ENCODE measurements at regions not wholly inside any gene's neighbourhood (a gene's known extent, or its start where the extent isn't known, plus 50 kb on each side); places are given as distances from the start of the nearest gene placed in this dataset.

DNA sequence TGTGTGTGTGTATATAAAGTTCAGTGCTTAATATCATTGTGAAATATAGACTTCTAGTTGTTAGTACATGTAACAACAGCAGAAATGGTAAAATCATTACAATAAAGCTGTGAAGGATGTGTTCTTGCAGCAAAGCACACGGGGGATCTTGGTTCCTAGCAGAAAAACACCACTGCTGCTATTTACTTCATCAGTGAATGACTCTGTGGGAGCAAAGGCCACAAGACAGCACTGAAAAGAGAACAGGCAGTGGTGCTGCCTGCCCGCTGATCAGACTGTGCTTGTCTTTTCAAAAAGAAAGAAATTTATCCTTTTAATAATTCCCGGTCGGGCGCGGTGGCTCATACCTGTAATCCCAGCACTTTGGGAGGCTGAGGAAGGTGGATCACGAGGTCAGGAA lies 689.9 kb upstream of the CITED2 start:
- DNase-seq, result no peak

DNA sequence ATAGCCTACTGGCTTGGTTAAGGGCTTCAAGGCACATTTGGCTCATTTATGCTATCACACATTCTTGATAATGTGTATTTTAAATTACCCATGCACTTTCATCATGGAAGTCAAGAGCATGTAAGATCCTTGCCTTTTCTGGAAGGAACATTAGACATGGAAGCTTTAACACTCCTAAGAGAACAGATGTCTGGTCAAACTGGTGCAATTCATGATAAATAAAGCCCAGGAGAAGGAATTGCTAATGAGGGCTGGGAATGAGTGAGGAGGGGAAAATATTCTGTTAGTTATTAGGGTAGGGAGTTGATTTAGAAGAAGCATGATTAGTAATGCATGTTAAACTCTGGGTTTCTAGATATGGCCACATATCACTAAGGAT lies 688.6 kb upstream of the CITED2 start:
- DNase-seq, result no peak

DNA sequence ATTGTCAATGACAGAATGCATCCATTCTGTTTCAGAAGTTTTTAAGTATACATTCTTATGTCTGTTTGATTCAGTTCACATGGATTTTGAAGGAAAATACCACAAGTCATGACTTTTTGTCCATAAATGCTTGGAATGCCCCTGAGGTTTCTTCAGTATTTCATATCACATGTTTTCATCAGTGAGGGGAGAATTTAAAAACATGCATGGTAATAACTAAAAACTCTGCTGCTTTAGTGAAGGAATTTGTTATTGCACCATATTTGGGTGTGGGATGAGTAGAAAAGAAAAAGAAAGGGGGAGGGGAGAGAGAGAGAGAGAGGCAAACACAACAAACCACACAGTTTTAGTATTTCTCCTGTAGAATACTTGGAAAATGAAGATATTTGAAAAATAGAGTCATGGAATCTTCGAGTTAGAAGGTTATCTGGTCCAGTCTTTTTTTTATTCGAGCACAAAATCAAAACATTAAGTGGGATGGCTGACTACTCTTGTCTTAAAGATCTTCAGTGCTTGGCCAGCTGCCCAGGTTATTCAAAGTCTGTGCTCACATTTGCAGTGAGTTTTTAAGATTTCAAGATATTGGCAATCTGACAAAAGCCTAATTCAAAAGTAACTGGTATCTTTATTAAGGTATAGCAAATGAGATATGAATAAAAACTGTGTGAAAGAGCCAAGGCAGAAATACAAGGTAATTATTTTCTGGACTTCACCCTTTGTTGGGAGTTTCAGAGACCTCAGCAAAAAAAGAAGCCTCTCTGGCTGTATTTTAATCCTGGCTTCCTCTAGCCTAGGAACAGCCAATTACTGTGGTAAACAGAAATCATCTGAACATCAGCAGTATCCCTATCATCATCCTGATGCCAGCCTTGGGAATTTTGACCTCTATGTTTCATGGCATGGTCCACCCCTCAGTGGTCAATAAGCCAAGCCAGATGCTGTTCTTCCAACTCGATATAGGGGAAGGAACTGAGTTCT lies 687.9 kb upstream of the CITED2 start:
- peak; percentile 31 for DNase-seq

DNA sequence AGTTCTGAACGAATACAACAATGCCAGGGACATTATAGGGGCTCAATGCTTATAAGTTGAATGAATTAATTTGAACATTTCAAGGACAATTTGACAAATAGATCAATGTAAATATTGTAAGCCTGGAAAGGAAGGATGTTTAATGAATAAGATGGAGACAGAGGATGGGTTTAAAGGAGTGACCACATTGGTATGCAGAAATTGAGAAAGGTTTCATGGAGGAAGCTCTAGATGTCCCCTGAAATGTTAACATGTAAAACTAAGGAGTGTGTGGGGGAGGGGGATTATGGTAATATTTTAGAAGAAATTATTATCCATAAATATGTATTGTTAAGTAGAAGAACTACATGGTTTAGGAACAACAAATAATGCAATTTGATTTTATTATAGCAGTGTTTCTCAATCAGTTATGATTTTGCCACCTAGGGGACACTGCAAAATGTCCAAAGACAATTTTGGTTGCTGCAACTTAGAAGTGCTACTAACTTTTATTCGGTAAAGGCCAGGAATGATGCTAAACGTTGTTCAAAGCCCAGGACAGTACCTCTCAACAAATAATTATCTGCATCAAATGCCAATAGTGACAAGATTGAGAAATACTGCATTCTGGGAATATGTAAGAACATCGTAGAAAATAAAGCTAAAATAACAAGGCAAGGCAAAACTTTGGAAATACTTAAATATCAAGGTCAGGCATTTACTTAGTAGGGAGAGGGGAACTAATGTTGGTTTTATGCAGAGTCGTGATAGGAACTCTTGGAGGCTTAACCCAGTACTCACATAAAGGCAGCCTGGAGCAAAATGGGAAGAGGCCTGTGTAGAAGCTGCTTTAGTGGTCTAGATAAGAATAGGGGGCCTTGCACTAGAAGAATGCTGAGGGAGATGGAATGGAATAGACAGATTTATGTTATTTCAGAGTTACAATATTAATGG lies 686.9 kb upstream of the CITED2 start:
- DNase-seq, result no peak

DNA sequence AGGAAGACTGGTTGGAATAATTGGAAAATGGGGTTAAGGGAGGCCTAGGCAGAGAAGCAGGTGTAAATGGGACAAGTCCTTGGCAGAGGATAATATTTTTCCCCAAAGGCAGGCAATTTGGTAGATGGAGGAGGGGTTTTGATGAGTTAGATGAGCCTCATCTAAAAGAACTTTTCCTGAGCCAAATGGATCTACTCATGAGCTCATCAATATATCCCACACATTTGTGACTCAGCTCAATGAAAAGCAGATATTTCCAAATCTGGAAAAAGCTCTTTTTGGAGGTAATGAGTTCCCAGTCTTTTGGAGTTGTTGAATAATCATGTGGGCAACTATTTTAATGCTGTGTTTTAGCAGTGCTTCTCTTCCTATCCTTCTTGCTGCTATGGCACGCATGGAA lies 685.5 kb upstream of the CITED2 start:
- no peak for DNase-seq

DNA sequence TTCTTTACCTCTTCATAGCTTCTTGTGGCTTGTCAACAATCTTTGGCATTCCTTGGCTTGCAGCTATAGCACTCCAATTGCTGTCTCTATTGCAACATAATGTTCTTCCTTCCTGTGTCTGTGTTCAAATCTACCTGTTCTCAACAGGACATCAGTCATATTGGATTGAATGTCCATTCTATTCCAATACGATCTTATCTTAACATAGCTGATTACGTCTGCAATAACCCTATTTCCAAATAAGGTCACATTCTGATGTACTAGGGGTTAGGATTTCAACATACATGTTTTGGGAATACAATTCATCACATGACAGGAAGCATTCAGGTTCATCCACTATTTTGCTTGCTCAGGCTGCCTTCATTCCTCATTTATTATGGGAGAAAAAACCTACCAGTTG lies 684.4 kb upstream of the CITED2 start:
- DNase-seq, result no peak

DNA sequence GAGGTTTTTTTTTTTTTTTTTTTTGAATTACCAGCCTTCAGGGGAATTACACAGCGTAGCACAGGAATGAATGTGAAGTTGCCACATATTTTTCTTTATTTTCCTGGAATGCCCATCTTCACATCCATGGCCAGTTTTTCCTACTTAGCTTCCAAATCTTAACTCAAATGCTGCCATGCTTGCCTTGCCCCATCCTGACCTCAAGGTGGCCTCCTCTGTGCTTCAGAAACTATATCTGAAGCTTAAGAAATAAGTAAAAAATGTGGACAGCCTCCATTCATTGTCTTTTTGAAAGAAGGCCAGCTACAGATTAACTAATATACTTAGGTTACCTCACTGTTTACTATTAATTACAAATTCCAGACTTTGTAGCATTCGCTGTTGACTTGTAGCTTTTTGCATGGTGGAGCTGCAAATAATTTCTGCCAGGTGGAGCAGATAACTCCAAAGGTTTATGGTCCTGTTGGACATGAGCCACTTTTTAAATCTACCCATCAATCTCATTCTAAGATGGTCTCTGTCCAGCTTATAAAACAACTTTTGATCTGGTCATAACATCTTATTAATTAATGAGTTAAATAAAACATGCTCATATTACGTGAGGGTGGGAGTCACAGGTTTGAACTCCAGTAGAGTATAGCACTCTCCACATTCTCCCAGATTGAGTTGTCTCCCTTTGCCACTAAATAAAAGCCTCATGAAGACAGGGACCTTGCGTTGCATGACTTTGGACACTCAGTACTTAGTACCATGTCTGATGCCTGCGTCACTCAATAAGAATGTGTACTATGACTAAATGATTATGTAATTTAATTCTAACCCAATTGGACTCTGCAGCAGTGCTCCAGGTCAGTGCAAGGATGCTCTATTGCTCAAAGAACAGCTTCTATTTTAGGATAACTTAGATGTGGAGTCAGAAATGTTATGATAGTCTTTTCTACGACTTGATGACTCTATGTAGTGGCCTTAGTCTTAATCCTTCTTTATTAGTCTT lies 678.6 kb upstream of the CITED2 start:
- DNase-seq, result no peak

DNA sequence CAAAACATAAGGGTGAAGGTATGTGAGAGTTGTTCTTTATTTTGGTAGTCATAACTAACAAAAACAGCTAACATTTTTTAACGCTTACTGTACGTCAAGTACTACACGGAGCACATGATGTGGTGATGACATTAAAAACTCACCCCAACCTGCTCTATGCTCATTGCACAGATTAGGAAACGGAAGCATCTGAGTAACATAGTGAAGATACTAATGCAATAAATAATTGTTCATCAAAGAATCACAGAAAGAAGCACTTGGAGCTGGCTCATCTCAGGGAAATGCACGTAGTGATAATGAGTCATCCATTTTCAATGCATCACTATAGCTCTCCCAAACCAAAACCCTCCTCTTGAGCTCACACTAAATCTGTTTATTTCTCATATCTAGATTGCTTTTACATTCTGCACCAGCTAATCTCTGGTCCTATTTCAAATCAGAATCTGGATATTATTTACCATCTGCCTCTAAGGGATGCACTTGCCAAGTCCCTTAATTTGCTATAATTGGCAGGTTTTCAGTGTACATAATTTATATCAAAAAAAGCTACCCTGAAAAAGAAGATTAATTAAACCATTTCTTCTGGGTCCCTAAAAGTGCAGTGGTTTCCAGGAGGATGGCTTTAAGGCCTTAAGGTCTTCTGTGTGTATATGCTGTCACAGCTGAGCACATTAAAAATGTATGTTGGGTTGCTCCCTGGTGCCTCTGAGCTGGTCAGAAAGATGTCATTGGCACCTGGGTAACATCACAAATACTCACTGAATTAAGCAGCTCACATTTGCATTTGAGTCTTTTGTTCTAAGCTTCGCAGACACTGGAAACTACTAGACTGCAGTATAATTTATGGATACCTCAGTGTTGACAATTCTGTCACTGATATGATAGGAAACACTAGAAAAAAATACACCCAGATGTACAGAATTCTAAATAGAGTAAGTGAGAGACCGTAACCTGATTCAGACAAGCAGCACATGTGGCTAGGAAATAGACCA lies 677.4 kb upstream of the CITED2 start:
- DNase-seq, result no peak

DNA sequence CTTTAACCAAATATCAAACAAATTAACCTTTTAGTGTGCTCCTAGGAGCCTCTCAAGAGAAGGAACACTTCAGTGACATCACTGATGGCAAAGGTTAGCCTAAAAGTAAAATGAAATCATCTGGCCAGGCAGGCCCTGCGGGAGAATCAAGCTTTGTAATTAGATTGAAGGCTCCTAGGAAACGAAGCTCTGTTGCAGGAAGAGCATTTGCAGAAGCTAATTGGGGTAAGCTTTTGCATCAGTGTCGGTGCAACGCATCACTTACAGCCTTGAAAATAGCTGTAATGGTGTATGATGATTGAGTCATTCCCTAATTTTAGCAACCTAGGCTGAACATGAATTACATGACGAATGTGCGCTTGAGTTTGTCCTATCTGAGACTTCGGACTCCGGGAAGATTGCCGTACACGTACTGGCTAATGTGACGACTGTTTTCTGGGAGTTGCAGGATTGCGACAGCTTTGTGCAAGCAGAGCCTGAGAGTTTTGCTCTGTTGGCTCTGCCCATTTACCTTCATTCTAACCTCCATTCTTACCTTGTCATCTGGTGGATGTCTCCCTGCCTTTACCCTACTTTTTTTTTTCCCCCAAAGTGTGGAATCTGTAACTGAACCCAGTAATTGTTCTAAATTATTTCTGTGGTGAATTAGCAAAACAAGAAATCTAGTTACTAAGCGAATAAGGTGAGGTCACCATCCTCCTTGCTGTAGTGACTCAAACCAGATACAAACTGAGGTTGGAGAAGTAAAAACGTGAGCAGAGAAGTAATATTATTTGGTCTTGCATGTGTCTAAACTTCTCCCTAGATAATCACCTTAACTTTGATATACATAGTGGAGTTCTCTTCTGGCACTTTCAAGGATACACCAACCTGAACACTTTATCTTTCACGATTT lies 675.9 kb upstream of the CITED2 start:
- DNase-seq, result no peak

DNA sequence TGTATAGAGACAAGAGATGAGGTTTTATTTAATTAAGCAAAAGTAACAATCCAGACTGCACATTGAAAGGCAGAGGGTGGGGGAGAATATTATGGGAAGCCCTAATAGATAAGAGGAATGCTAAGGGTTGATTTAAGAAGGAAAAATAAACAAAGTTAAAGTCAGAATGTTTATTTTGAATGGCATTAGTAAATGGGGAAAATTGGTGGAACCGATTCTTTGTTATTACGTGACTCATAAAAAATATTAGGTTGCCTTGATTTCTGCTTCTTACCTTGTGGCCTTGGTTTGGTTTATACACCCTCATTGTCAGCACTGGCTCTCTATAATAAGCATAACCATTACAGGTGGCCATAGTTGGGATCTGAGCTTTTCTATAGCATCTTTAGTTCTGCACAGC lies 674.8 kb upstream of the CITED2 start:
- no peak for DNase-seq

DNA sequence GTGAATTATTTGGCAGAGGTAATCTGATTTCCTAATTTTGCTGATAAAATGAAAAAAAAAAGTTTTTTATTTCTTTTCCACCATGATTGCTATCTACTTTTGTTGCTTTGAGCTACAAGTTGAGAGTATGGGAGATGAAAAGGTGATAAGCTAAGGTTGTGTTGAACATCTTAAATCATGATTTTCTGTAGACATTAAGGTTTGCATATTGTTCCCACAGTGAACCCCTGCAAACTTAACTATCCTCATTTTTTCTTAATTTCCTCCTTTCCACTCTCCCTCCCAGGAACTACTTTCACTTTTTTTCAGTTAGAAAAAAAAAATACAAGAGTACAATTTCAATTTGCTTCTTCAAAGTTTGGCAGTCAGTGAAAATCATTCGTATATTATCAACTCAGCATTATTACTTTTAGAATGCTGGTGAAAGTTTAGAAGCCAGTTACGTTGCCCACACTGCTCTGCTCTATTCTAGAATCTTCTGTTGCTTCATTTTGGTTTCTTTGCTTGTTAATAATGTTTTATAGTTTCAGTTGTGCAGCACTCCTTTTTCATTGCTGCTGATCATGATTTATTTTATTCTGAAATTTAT lies 673.8 kb upstream of the CITED2 start:
- no peak for DNase-seq

DNA sequence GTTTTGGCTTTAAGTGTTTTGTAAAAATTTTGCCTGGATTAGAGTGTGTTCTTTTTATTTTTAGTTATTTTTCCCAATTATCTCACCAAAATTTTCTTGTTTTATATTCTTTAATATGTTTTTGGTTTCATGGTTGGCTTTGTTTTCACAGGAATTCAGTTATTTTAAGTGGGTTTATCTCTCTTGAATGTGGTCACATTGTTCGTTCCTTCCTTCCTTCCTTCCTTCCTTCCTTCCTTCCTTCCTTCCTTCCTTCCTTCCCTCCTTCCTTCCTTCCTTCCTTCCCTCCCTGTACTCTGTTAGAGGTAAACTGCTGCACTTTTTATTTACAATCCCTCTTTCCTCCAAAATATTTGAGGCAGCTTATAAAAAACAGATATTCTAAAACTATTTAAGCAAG lies 672.9 kb upstream of the CITED2 start:
- DNase-seq, result no peak

DNA sequence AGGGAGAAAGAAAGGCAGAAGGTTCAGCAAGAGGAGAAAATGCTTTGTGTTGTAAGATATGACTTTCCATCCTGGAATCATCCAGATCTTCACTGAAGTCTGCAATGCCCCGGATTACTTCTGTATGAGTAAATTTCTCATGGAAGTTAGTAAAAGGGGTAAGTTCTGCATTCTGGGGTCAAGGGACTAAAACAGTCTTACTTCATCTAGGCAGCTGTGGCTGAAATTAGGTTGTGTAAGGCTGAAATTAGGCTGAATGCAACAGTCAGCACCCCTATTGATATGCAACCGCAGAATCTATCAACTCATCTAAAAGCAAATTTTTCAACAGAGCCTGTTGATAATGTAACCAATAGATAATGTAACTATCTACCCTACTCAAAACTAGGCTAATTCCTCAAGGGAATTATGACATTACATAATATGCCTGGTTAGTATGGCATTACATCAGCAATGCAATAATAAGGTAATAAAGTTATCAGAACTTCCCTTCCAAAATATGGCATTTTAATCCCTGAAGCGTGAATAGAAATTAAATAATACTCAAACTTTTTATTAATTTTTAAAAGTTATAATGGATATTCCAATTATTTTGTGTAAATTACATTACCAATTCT lies 671.7 kb upstream of the CITED2 start:
- no peak for DNase-seq

DNA sequence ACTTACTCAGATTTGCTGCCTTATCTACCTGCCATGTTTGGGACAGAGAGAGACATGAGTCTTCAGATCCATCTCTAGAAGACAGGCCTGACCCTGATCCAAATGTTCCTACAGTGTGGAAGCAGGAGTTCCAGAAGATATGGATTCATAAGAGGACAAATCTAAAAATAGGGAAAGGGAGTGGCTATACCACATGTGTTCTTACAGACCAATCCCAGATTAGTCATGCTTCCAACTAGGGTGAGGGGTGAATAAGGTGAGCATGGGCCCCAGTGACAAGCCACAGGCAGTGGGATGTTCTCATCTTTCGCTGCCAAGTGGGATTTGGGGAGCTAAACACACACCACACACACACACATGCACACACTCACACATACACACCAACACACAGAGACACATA lies 670.7 kb upstream of the CITED2 start:
- DNase-seq, result no peak

DNA sequence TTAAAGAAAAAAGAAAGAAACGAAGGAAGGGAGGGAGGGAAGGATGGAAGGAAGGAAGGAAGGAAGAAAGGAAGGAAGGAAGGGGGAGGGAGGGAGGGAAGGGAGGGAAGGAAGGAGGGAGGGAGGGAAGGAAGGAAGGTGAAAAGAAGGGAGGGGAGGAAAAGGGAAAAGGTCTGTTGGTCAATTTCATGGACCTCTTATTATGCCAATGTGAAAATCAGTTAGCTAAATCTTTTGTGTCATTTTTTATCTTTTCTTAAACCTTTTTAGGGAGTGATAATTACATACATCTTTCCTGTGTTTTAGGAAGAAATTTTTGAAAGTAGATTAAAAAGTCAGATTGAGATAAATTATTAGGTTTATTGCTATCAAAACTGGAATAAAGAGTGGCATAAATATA lies 670.2 kb upstream of the CITED2 start:
- no peak for DNase-seq

DNA sequence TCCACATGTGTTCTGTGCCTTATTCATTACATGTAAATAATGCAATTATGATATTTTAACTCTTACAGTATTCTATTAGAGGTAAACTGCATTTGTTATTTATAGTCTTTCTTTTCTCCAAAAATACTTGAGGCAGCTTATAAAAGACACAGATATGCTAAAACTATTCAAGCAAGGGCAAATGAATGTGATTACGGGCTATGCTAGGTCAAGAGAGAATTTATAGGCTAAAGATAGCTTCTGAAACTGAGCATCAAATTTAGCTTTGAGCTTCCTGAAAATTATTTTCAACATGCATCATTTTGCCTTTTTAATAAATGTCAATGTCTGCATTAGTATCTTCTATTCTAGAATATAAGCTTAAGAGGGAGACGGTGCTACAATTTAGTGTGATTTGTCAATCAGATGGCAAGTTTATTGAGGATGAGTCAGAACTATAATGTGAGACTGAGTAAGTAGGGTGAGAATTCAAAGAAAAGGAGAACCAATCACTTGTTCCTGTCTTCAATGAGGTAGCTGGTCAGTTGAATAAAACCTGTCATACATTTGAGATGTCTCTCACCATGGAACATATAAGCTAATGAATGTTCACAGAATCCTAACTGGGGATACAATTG lies 669.4 kb upstream of the CITED2 start:
- no peak for DNase-seq

DNA sequence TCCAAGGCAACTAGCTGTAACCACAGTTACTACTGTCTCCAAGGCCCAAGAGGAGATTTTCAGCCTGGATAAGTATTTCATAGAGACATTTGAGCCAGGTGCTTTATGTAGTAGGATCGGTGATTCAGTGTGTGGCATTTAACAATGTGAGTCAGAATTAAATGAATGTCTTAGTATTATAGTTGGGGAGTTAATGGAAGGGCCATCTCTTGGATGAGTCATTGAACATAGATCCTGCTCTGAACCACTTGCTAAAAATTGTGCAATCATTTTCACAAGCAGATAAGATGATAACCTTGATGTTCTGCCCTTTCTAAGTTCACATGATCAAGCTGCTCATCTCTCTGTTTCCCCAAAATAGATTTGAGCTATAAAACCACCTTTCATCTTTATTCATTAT lies 668.9 kb upstream of the CITED2 start:
- DNase-seq, result no peak
